NCI-H2081 treated with DMSO at 0.1 percent for 48 hours (cell line): ENCODE measurements at regions not wholly inside any gene's neighbourhood (a gene's known extent, or its start where the extent isn't known, plus 50 kb on each side); places are given as distances from the start of the nearest gene placed in this dataset.
"Not testable (repeated sequence)": the region's sequence is repeated elsewhere in the genome, so short reads cannot be mapped to it uniquely, and the experiment has no call there.

Source experiments
- DNase-seq: peaks from one replicate; lab custom pipeline; 2025; lab: John Stamatoyannopoulos, UW

DNA sequence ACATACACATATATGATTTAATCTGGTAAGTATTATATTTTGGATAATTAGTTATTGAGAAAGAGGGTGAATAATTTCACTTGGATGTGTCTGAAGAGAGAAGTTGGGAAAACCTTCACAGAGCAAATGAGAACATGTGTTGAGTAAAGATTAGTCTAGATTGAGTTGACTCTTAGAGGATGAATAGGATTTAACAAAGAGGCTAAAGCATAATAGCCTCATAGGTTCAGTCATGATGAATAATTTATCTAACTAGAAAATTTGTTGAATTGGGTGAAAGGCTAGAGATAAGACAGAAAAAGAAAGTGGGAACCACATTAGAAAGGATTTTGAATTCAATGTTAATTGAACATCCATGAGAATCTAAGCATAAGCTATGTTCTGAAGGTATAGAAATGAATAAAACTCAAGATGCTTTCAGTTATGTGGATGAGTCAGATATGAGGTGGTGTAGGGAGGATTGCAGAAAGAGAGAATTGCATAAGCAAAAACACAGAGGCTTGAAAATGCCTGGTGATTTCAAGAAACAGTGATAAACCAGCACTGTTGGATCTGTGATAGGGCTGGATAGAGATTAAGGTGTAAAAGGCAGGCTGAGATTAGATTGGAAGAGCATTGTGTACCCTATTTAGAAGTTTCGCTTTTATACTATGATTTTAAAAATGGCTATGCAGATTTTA lies 207.6 kb upstream of the NR3C2 start:
- no peak for DNase-seq

DNA sequence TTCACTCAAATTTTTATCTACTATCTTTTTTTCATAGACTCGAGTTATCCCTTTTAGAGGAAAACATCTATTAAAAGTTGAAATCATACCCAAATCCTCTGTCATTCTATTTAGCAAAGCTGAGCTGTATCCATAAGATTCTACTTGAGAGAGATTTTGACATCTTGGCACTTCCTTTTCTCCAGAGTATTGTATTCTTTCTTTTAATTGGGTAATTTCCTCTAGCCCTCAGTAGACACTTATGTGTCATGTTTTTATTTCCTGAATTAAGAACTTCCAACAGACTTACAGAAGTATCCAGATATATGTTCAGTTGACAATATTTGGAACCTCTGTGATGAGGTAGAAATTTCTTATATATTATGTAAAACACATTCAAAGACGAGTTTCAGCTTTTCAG lies 201.6 kb upstream of the NR3C2 start:
- DNase-seq: no peak

DNA sequence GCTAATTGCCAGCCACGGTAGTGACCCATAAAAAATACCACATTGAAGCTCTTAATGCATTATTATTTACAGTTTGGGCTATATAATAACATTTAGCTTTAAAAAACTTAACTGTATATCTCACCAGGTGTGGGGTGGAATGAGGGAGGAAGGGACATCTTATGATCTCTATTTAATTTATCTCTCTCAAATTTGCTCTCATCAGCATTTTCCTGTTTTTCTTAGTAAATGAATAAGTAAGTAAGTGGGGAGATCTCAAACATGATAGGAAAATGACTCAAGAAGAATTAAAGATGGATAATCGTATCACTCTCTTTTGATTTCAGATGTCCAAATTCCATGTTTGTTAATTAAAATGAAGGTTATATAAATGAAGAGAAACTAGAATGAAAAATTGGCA lies 200.7 kb upstream of the NR3C2 start:
- DNase-seq: no peak

DNA sequence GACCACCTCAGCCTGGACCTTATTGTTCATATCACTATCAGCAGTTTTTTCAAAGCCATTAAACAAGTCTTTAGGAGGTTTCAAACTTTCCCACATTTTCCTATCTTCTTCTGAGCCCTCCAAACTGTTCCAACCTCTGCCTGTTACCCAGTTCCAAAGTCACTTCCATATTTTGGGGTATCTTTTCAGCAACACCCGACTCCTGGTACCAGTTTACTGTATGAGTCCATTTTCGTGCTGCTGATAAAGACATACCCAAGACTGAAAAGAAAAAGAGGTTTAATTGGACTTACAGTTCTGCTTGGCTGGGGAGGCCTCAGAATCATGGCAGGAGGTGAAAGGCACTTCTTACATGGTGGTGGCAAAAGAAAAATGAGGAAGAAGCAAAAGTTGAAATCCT lies 195.9 kb upstream of the NR3C2 start:
- DNase-seq: not testable (repeated sequence)

DNA sequence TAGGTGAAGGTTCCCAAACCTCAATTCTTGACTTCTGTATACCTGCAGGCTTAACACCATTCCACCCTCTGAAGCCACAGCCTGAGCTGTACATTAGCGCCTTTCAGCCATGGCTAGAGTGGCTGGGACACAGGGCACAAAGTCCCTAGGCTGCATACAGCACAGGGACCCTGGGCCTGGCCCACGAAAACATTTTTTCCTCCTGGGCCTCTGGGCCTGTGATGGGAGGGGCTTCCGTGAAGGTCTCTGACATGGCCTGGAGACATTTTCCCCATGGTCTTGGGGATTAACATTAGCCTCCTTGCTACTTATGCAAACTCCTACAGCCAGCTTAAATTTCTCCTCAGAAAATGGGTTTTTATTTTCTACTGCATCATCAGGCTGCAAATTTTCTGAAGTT lies 195.2 kb upstream of the NR3C2 start:
- not testable (repeated sequence) for DNase-seq

GRCh38 chr4:148634476-148634875 lies 192.3 kb upstream of the NR3C2 start:
- DNase-seq: no peak

GRCh38 chr4:148633720-148634119 lies 191.5 kb upstream of the NR3C2 start:
- no peak for DNase-seq

GRCh38 chr4:148632476-148632875 lies 190.3 kb upstream of the NR3C2 start:
- no peak for DNase-seq

GRCh38 chr4:148630051-148630450 lies 187.8 kb upstream of the NR3C2 start:
- no peak for DNase-seq

DNA sequence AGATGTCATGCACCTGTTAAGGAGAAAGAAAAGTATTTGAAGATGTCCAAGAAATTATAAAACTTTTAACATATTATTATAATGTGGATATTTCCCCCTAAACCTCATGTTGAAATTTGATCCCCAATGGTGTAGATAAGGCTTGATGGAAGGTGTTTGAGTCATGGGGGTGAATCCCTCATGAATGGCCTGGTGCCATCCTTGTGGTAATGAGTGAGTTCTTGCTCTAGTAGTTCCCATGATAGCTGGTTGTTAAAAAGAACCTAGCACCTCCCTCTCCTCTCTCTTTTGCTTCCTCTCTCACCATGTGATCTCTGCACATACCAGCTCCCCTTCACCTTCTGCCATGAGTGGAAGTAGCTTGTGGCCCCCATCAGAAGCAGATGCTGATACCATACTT lies 176.6 kb upstream of the NR3C2 start:
- no peak for DNase-seq

DNA sequence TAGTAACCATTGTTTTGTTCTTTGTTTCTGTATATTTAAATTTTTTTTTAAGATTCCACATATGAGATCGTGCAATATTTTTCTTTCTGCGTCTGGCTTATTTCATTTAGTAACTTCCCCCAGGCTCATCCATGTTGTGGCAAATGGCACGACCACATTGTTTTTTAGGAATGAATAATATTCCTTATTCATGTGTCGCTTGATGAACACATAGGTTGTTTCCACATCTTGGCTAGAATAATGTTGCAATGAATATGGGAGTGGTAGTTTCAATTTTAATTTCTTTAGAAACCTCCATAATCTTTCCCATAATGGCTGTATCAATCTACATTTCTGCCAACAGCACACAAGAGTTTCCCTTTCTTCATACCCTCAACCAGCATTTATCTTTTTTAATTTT lies 166.8 kb upstream of the NR3C2 start:
- no peak for DNase-seq

DNA sequence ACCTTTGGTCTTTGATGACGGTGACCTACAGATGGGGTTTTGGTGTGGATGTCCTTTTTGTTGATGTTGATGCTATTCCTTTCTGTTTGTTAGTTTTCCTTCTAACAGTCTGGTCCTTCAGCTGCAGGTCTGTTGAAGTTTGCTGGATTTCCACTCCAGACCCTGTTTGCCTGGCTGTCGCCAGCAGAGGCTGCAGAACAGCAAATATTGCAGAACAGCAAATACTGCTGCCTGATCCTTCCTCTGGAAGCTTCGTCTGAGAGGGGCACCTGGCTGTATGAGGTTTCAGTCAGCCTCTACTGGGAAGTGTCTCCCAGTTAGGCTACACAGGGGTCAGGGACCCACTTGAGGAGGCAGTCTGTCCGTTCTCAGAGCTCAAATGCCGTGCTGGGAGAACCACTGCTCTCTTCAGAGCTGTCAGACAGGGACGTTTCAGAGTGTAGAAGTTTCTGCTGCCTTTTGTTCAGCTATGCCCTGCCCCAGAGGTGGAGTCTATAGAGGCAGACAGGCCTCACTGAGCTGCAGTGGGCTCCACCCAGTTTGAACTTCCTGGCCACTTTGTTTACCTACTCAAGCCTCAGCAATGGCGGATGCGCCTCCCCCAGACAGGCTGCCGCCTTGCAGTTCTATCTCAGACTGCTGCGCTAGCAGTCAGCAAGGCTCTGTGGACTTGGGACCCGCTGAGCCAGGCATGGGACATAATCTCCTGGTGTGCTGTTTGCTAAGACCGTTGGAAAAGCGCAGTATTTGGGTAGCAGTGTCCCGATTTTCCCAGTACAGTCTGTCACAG lies 156.4 kb upstream of the NR3C2 start:
- not testable (repeated sequence) for DNase-seq

DNA sequence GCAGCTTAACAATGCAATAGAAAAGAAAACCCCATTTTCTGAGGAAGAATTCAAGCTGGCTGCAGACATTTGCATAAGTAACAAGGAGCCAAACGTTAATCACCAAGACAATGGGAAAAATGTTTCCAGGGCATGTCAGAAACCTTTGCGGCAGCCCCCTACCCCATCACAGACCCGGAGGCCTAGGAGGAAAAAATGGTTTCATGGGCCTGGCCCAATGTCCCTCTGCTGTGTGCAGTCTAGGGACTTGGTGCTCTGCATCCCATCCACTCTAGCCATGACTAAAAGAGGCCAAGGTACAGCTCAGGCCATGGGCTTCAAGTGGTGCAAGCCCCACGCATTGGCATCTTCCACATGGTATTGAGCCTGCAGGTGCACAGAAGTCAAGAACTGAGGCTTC lies 147.0 kb upstream of the NR3C2 start:
- no peak for DNase-seq

DNA sequence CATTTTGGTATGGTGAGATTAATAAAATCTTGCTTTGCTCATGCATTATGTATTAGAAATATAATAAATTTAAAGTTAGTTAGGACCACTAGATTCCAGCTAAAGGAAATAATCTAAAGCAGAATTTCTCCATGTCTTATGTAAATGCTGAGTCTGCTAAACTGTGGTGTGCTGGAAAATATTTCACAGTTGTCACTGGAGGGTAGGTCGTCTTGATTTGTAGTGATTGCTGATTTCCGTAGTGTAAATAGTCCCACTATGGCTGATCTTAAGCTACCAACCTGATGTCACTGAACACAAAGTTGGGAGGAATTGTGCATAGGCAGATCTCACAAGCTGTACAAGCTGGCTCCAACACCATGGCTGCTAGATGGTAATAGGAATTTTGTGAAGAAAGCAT lies 133.4 kb upstream of the NR3C2 start:
- no peak for DNase-seq

- no peak for DNase-seq
These were observed 132.7 kb upstream of the NR3C2 start for GRCh38 chr4:148574911-148575310.

GRCh38 chr4:148574502-148574901 lies 132.3 kb upstream of the NR3C2 start:
- DNase-seq: no peak

DNA sequence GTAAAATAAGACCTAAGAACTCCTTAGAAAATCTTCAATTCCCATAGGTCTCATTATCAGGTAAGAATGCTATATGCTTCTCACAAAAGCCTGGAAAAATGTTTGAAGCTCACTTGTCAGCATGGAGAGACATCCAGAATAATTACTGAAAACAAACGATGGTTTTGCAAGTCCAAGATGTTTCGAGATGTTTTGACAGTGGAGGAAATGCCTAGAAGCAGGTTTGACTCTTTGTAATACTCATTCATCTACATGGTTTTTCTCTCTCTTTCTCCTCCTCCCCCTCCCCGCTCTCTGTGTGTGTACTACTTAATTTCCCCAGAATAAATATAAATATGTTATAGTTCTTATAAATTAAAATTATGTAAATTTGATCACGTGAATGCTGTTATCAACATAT lies 131.9 kb upstream of the NR3C2 start:
- no peak for DNase-seq

DNA sequence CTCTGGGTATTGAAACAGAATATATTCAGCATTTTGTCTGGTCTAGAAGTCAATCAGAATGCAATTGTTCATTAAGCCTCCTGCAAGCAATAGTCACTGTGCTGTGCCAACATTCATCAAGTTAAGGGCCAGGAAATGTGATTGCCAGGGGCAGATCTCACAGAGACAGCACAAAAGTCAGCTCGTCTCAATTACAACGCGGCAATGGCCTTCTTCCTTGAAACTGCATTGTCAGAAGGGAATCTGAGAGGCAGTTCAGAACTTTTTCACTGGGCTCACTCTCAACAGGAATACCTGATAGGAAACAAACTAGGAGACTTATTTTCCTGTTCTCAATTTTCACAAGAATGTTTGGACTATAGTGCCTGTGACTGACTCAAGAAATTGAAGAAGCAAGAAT lies 131.1 kb upstream of the NR3C2 start:
- DNase-seq: no peak

GRCh38 chr4:148565801-148566200 lies 123.6 kb upstream of the NR3C2 start:
- DNase-seq: no peak

GRCh38 chr4:148563684-148564083 lies 121.5 kb upstream of the NR3C2 start:
- no peak for DNase-seq

DNA sequence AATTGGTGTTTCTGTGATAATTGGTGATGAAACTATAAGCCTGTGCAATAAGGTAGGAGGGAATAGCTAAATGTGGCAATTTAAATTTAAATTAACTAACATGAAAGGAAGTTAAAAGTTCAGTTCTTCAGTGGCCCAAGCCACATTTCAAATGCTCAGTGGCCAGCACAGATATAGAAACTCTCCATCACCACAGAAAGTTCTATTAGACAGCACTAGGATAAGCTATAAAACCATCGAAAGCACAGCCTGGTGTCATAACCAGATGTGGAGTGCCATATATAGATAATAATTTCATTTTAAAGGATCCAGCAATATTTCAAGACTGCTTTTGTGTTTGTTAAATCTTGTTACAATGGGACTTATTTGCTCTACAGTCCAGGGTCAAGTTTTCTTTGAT lies 119.3 kb upstream of the NR3C2 start:
- no peak for DNase-seq

DNA sequence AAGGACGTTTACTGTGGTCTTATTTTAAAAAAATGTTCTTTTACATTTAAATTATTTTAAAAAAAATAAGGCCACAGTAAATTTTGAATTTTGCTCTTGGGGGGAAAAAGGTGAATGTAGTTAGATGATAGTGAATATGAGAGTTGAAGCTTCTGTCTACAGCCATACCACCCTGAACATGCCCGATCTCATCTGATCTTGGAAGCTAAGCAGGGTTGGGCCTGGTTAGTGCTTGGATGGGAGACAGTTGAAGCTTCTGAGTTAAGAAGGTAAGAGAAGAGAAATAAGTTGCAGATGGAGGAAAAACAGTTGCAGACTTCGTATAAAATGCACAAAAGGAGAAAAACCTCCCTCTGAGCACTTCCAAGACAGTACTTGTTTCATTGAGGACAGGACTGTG lies 115.6 kb upstream of the NR3C2 start:
- no peak for DNase-seq

- no peak for DNase-seq
These were observed 108.6 kb upstream of the NR3C2 start for GRCh38 chr4:148550788-148551187.
